ENCODE measurements at regions not wholly inside any gene's neighbourhood (a gene's known extent, or its start where the extent isn't known, plus 50 kb on each side); places are given as distances from the start of the nearest gene placed in this dataset.
A peak's percentile ranks its signal among the peaks of the same experiment; 100 is the strongest.
"Not testable (repeated sequence)": the region's sequence is repeated elsewhere in the genome, so short reads cannot be mapped to it uniquely, and the experiment has no call there.

GRCh38 chr20:63145156-63145555 lies 70.8 kb downstream of the YTHDF1 start:
- 0 to 100% (median 80%) methylated on average over 1 to 4 of the region's 4 CpGs; no CpG with 5 or more reads in 3 of the 10 experiments for WGBS, 10 experiments
- no peak for ATAC-seq (replicated peaks in 6 of 8)
- in situ Hi-C loops (cut with MboI; ENCODE audit: low pct_unique_long_range_greater_than_20kb in 2 of 9, low sequenced_read_pairs in 9 of 9, unreplicated experiment in 9 of 9) = no loop called here
- peaks cover 0 to 7% of the 10 kb centered on the region in 2 donors for H3K4me1 ChIP-seq (replicated peaks in 1 of 2)
- H3K4me3 ChIP-seq = no peak overlapping the region
- H3K27ac ChIP-seq = no peak overlapping the region

- no peak overlapping the region for H3K27ac ChIP-seq
- in situ Hi-C loops (cut with MboI; ENCODE audit: low pct_unique_long_range_greater_than_20kb in 2 of 9, low sequenced_read_pairs in 9 of 9, unreplicated experiment in 9 of 9) = no loop called here
- WGBS, 10 experiments = 36 to 95% (median 77%) methylated on average over 3 to 8 of the region's 9 CpGs; no CpG with 5 or more reads in 1 of the 10 experiments
- H3K4me1 ChIP-seq (replicated peaks in 1 of 2) = peaks cover 11 to 29% of the 10 kb centered on the region in 2 donors
- no peak overlapping the region for H3K4me3 ChIP-seq
- ATAC-seq (replicated peaks in 6 of 8) = no peak
These were observed 73.0 kb downstream of the YTHDF1 start for GRCh38 chr20:63142933-63143332.

DNA sequence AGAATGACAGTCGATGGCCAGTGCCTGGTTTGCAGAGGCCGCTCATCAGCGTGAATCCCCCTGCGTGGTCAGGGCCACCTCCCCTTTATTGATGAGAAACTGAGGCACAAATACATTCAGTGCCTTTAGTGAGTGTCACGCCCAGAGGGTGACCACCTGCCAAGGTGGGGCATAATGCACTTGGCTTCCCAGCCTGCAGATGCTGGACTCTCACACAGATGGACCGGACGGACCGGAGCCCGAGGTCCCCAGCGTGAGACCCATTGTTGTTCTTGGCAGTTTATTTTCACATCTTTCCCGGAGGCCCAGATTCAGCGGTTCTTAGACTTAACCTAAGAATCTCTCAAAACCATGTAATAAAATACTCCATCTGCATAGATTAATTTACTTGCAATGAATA lies 74.4 kb downstream of the YTHDF1 start:
- in situ Hi-C loops (cut with MboI; ENCODE audit: low pct_unique_long_range_greater_than_20kb in 2 of 9, low sequenced_read_pairs in 9 of 9, unreplicated experiment in 9 of 9) = no loop called here
- H3K4me3 ChIP-seq = no peak overlapping the region
- WGBS, 10 experiments = 34 to 100% (median 94%) methylated on average over 2 to 7 of the region's 12 CpGs; no CpG with 5 or more reads in 3 of the 10 experiments
- peaks cover 11 to 30% of the 10 kb centered on the region in 2 donors for H3K4me1 ChIP-seq (replicated peaks in 1 of 2)
- no peak overlapping the region for H3K27ac ChIP-seq
- no peak for ATAC-seq (replicated peaks in 6 of 8)

DNA sequence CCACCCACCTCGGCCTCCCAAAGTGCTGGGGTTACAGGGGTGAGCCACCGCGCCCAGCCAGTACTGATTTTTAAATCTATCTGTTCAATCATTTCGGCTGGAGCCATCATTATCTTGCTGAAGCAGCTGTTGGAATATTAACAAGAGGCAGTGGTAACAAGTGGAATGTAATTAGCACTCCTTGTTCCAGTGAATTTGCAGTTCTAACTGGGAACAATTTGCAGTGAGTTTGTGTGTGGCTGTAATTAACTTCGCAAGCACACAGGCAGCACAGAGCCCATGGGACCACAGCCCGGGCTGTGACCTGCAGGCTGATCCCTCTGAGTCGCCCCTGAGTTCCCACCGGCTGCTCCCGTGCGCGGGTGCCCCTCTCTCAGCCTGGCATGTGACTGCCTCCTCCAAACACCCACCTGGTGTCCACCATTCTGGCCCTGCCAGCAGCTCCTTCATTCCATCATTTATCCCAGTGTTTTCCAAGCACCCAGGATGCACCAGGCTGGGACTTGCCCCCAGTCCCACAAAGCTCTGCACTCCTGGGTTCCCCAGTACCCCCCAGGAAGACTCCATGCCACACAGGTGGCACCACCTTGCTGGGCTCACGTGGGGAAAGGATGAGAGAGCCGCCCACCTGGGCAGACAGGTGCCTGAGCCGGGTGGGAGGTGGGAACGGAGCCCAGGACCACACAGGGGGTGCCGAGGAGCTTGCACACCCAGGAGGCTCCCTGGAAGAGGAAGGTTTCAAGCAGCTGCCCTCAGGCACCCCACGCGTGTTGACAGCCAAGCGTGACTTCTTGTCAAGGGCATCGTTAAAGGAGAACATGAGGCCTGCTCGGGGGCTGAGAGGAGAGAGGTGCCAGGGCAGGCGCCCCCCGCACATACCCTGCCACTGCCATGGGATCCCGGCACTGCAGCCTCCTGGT lies 75.2 kb downstream of the YTHDF1 start:
- no peak overlapping the region for H3K4me3 ChIP-seq
- no peak overlapping the region for H3K27ac ChIP-seq
- no peak for ATAC-seq (replicated peaks in 6 of 8)
- WGBS, 10 experiments = 57 to 80% (median 77%) methylated on average over 1 to 6 of the region's 24 CpGs; no CpG with 5 or more reads in 5 of the 10 experiments
- H3K4me1 ChIP-seq (replicated peaks in 1 of 2) = peaks cover 11 to 30% of the 10 kb centered on the region in 2 donors
- in situ Hi-C loops (cut with MboI; ENCODE audit: low pct_unique_long_range_greater_than_20kb in 2 of 9, low sequenced_read_pairs in 9 of 9, unreplicated experiment in 9 of 9) = no loop called here

GRCh38 chr20:63139837-63140236 lies 76.1 kb downstream of the YTHDF1 start:
- Histone ChIP-seq H3K4me1 (replicated peaks in 1 of 2) (peaks cover 11 to 30% of the 10 kb centered on the region in 2 donors), H3K4me3 (no peak overlapping the region), H3K27ac (peak overlapping the region in 1 of 2 donors; percentile 6)
- in situ Hi-C loops (cut with MboI; ENCODE audit: low pct_unique_long_range_greater_than_20kb in 2 of 9, low sequenced_read_pairs in 9 of 9, unreplicated experiment in 9 of 9) = no loop called here
- no peak for ATAC-seq (replicated peaks in 6 of 8)
- 28 to 93% (median 81%) methylated on average over 2 to 15 of the region's 19 CpGs; no CpG with 5 or more reads in 1 of the 10 experiments for WGBS, 10 experiments

- WGBS, 10 experiments = 19 to 83% (median 62%) methylated on average over 1 to 10 of the region's 12 CpGs; no CpG with 5 or more reads in 1 of the 10 experiments
These were observed 76.6 kb downstream of the YTHDF1 start for GRCh38 chr20:63139356-63139755.

DNA sequence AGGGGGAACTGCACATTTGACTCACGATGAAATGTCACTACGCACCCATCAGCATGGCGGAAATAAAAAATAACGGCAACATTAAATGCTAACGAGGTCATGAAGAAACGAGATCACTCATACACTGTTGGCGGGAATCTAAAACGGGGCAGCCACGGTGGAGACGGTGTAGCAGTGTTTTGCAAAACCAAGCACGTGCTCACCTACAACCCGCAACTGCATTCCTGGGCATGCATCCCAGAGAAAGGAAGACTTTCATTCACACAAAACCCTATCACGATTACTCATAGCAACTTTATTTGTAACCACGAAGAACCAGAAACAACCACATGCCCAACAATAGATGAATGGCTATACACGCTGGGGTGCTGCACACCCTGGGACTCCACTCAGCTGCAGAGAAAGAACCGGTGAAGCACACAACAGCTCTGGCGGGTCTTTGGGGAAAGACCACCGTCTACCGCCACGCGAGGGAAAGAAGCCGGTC lies 77.0 kb downstream of the YTHDF1 start:
- ATAC-seq (replicated peaks in 6 of 8) = peak in 5 of 8 experiments; percentile 54 to 79 (median 63)
- in situ Hi-C loops (cut with MboI; ENCODE audit: low pct_unique_long_range_greater_than_20kb in 2 of 9, low sequenced_read_pairs in 9 of 9, unreplicated experiment in 9 of 9) = no loop called here
- 15 to 100% (median 74%) methylated on average over 3 to 17 of the region's 22 CpGs; no CpG with 5 or more reads in 1 of the 10 experiments for WGBS, 10 experiments

More at GRCh38 chr20:63139356-63139755, 76.6 kb downstream of the YTHDF1 start:
- in situ Hi-C loops (cut with MboI; ENCODE audit: low pct_unique_long_range_greater_than_20kb in 2 of 9, low sequenced_read_pairs in 9 of 9, unreplicated experiment in 9 of 9) = no loop called here
- Histone ChIP-seq H3K4me1 (replicated peaks in 1 of 2) (peaks cover 11 to 30% of the 10 kb centered on the region in 2 donors), H3K27ac (peak overlapping the region in 1 of 2 donors; percentile 7), H3K4me3 (no peak overlapping the region)
- peak in 5 of 8 experiments; percentile 65 to 86 (median 78) for ATAC-seq (replicated peaks in 6 of 8)

GRCh38 chr20:63137851-63138415 lies 78.0 kb downstream of the YTHDF1 start:
- no peak for ATAC-seq (replicated peaks in 6 of 8)
- 0 to 92% (median 43%) methylated on average over 1 to 8 of the region's 16 CpGs; no CpG with 5 or more reads in 1 of the 10 experiments for WGBS, 10 experiments
- Histone ChIP-seq H3K27ac (peak overlapping the region in 1 of 2 donors; percentile 34), H3K4me1 (replicated peaks in 1 of 2) (peaks cover 13 to 30% of the 10 kb centered on the region in 2 donors), H3K4me3 (no peak overlapping the region)
- in situ Hi-C loops (cut with MboI; ENCODE audit: low pct_unique_long_range_greater_than_20kb in 2 of 9, low sequenced_read_pairs in 9 of 9, unreplicated experiment in 9 of 9) = no loop called here

More for the DNA sequence above, 77.0 kb downstream of the YTHDF1 start:
- Histone ChIP-seq H3K4me3 (no peak overlapping the region), H3K27ac (peak overlapping the region in 1 of 2 donors; percentile 7), H3K4me1 (replicated peaks in 1 of 2) (peaks cover 13 to 30% of the 10 kb centered on the region in 2 donors)

- no peak overlapping the region for H3K4me3 ChIP-seq
- in situ Hi-C loops (cut with MboI; ENCODE audit: low pct_unique_long_range_greater_than_20kb in 2 of 9, low sequenced_read_pairs in 9 of 9, unreplicated experiment in 9 of 9) = no loop called here
- no peak overlapping the region for H3K27ac ChIP-seq
- 0 to 100% (median 66%) methylated on average over 1 to 6 of the region's 8 CpGs; no CpG with 5 or more reads in 2 of the 10 experiments for WGBS, 10 experiments
- peaks cover 13 to 23% of the 10 kb centered on the region in 2 donors for H3K4me1 ChIP-seq (replicated peaks in 1 of 2)
- ATAC-seq (replicated peaks in 6 of 8) = no peak
These were observed 79.6 kb downstream of the YTHDF1 start for GRCh38 chr20:63136296-63136695.

GRCh38 chr20:63135411-63135810 lies 80.5 kb downstream of the YTHDF1 start:
- Histone ChIP-seq H3K4me3 (no peak overlapping the region), H3K4me1 (replicated peaks in 1 of 2) (peaks cover 19 to 26% of the 10 kb centered on the region in 2 donors), H3K27ac (no peak overlapping the region)
- in situ Hi-C loops (cut with MboI; ENCODE audit: low pct_unique_long_range_greater_than_20kb in 2 of 9, low sequenced_read_pairs in 9 of 9, unreplicated experiment in 9 of 9) = no loop called here
- 40 to 50% methylated on average over 1 to 2 of the region's 17 CpGs; no CpG with 5 or more reads in 8 of the 10 experiments for WGBS, 10 experiments
- peak in 4 of 8 experiments; percentile 20 to 36 (median 28) for ATAC-seq (replicated peaks in 6 of 8)

GRCh38 chr20:63134711-63135361 lies 81.1 kb downstream of the YTHDF1 start:
- H3K27ac ChIP-seq; H3K4me3 ChIP-seq; in situ Hi-C loops (cut with MboI; ENCODE audit: low pct_unique_long_range_greater_than_20kb in 2 of 9, low sequenced_read_pairs in 9 of 9, unreplicated experiment in 9 of 9): not testable (repeated sequence)
- no CpG with 5 or more reads among the region's 29 CpGs for WGBS, 10 experiments
- peaks cover 24 to 27% of the 10 kb centered on the region in 2 donors for H3K4me1 ChIP-seq (replicated peaks in 1 of 2)
- ATAC-seq (replicated peaks in 6 of 8) = peak in 3 of 8 experiments; percentile 47 to 60 (median 54)

GRCh38 chr20:63134201-63134612 lies 81.7 kb downstream of the YTHDF1 start:
- Histone ChIP-seq H3K27ac (no peak overlapping the region), H3K4me1 (replicated peaks in 1 of 2) (peaks cover 24 to 26% of the 10 kb centered on the region in 2 donors), H3K4me3 (no peak overlapping the region)
- WGBS, 10 experiments = 92 to 93% methylated on average over 2 to 3 of the region's 19 CpGs; no CpG with 5 or more reads in 8 of the 10 experiments
- ATAC-seq (replicated peaks in 6 of 8) = peak in 3 of 8 experiments; percentile 49 to 65 (median 62)
- in situ Hi-C loops (cut with MboI; ENCODE audit: low pct_unique_long_range_greater_than_20kb in 2 of 9, low sequenced_read_pairs in 9 of 9, unreplicated experiment in 9 of 9) = no loop called here
